IPS DF 6.9 (cell line): ENCODE measurements at regions not wholly inside any gene's neighbourhood (a gene's known extent, or its start where the extent isn't known, plus 50 kb on each side); places are given as distances from the start of the nearest gene placed in this dataset.
"Not testable (repeated sequence)": the region's sequence is repeated elsewhere in the genome, so short reads cannot be mapped to it uniquely, and the experiment has no call there.

Source experiments
- DNase-seq: peaks from one replicate; pipeline ENCODE4 v3.0.0-alpha.2; 2013; ENCODE audit warnings: low read depth, low spot score
- H3K27ac ChIP-seq: one replicate; pipeline ENCODE4 v1.5.1; 2013; ENCODE audit warnings: low read length, control low read depth
- H3K27me3 ChIP-seq: 2 replicates; pipeline ENCODE4 v1.6.1; 2013; ENCODE audit warnings: mild to moderate bottlenecking, low read length; ENCODE audit not compliant: control insufficient read depth, insufficient read depth
- H3K36me3 ChIP-seq: 2 replicates; pipeline ENCODE4 v1.6.1; 2013; ENCODE audit warnings: low read length; ENCODE audit not compliant: control insufficient read depth, insufficient read depth
- H3K4me1 ChIP-seq: 2 replicates; pipeline ENCODE4 v1.6.1; 2013; ENCODE audit warnings: low read length; ENCODE audit not compliant: control insufficient read depth, insufficient read depth
- H3K4me3 ChIP-seq: 2 replicates; pipeline ENCODE4 v1.5.1; 2013; ENCODE audit warnings: mild to moderate bottlenecking, low read length
- H3K9me3 ChIP-seq: 2 replicates; pipeline ENCODE4 v1.6.1; 2013; ENCODE audit warnings: low read length, inconsistent platforms; ENCODE audit not compliant: control insufficient read depth, insufficient read depth
- WGBS: extraction: QIAGEN DNeasy Blood & Tissue Kit; methylation state at CpG from one replicate; pipeline ENCODE4 v1.1.7; 2013; ENCODE audit warnings: mixed read lengths, missing lambda C conversion rate; ENCODE audit not compliant: insufficient read length, insufficient coverage; 5-methylcytosine and 5-hydroxymethylcytosine counted together

GRCh38 chrX:129091097-129091496, 432.2 kb downstream of the SMARCA1 start:
- peak; percentile 52 for DNase-seq
- WGBS: no CpG with 5 or more reads among the region's 2 CpGs
- Histone ChIP-seq H3K27me3 (no peaks in the 10 kb centered on the region), H3K36me3 (no peaks in the 10 kb centered on the region), H3K4me1 (no peaks in the 10 kb centered on the region), H3K27ac (no peak overlapping the region), H3K4me3 (no peak overlapping the region), H3K9me3 (no peaks in the 10 kb centered on the region)

- no peak overlapping the region for H3K27ac ChIP-seq
- no CpG with 5 or more reads among the region's 7 CpGs for WGBS
- no peak for DNase-seq
- H3K9me3 ChIP-seq: no peaks in the 10 kb centered on the region
- no peaks in the 10 kb centered on the region for H3K4me1 ChIP-seq
- H3K27me3 ChIP-seq: no peaks in the 10 kb centered on the region
- no peaks in the 10 kb centered on the region for H3K36me3 ChIP-seq
- no peak overlapping the region for H3K4me3 ChIP-seq
These were observed 436.5 kb downstream of the SMARCA1 start for GRCh38 chrX:129086802-129087201.

DNA sequence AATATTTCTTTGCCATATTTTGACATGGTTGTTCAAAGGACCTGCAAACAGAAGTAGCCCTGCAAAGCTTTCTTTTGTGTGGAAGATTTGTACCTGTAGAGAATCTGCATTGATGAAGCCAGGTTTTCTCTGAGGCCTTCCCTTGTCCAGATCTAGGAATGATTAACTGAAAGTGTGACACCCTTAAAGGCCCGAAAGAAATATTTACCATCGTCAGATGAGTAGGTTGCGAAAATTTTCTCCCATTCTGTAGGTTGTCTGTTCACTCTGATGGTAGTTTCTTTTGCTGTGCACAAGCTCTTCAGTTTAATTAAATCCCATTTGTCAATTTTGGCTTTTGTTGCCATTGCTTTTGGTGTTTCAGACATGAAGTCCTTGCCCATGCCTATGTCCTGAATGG, 439.0 kb downstream of the SMARCA1 start:
- H3K36me3 ChIP-seq, H3K27ac ChIP-seq, H3K27me3 ChIP-seq, DNase-seq, H3K9me3 ChIP-seq, H3K4me1 ChIP-seq, H3K4me3 ChIP-seq: not testable (repeated sequence)
- WGBS: no CpG with 5 or more reads among the region's 3 CpGs

DNA sequence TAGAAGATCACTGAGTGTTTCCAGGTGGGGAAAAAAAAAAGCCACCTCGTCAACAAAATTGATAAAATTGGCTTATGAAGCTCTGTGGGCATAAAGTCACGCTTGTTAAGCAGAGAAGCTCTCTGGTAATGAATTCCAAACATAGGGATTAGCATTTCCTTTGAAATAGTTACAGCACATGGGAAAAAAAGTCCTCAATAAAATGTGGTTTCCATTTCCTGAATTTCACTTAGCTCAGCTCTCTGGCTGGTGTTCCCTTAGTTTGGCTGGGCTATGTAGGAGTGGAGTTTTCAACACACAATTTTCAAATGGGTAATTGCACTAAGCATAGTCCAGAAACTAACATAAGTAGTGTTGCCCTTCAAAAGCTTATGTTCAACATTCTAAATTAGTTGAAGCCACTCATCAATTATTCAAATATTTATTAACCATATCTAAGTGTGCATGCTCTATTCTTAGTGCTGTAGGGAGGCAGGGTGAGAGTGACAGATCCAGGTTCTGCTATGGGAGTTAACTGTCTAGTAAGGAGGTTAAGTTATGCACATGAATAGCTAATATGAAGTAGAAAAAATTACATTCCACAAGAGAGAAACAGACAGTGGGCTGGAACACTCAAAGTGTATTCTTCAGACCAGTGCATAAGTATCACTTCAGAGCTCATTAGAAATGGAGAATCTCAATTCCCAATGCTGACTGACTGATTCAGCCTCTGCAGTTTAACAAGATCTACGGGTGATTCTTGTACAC, 445.7 kb downstream of the SMARCA1 start:
- no peaks in the 10 kb centered on the region for H3K36me3 ChIP-seq
- H3K27ac ChIP-seq: no peak overlapping the region
- H3K27me3 ChIP-seq: no peaks in the 10 kb centered on the region
- DNase-seq: no peak
- no peaks in the 10 kb centered on the region for H3K4me1 ChIP-seq
- WGBS: no CpG with 5 or more reads among the region's 3 CpGs
- no peak overlapping the region for H3K4me3 ChIP-seq
- H3K9me3 ChIP-seq: no peaks in the 10 kb centered on the region; the same call in 1 of the 2 replicates

DNA sequence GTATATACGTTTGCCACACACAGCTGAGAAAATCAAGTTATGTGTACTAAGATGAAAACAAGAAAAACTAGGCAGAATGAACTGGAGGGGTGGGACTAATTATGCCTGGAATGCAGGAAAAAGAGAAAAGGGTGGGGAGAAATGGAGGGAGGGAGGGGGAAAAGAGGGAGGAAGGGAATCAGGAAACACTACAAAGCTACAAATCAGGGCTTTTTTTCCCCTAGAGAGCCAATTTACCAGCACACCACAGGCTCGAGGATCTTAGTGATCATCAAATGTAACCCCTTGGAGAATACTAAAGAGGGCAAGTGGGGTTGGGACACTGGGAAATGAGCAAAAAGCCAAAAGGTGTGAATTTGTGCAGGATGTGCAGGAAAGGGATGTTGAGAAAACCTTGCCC, 451.9 kb downstream of the SMARCA1 start:
- Histone ChIP-seq H3K27ac (no peak overlapping the region), H3K27me3 (no peaks in the 10 kb centered on the region), H3K36me3 (no peaks in the 10 kb centered on the region), H3K4me1 (no peaks in the 10 kb centered on the region), H3K9me3 (no peaks in the 10 kb centered on the region), H3K4me3 (no peak overlapping the region)
- no peak for DNase-seq
- WGBS: no CpG with 5 or more reads among the region's 2 CpGs

- no peaks in the 10 kb centered on the region for H3K4me1 ChIP-seq
- no peak for DNase-seq
- H3K27ac ChIP-seq: no peak overlapping the region
- no peaks in the 10 kb centered on the region for H3K36me3 ChIP-seq
- H3K4me3 ChIP-seq: no peak overlapping the region
- no peaks in the 10 kb centered on the region for H3K9me3 ChIP-seq
- H3K27me3 ChIP-seq: no peaks in the 10 kb centered on the region
- WGBS: no CpG with 5 or more reads among the region's 1 CpG
These were observed 457.4 kb downstream of the SMARCA1 start for GRCh38 chrX:129065895-129066294.

DNA sequence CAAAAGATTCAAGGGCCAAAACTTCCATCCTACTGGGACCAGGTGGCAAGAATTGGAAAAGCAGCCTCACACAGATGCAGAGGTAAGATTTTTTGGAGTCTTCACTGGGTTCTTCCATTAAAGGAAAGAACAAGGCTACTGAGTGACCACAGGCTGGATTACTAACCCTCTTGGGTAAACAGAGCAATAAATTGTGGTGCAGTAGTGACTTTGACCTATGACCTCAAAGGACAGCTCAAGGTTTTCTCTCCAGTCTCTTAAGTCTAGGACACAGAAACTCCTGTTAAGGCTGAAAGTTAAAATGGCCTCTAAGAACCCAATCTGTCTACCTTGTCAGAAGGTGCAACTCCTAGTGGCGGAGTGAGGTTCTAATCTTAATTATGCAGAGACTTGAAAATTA, 464.9 kb downstream of the SMARCA1 start:
- no peaks in the 10 kb centered on the region for H3K36me3 ChIP-seq
- no peak overlapping the region for H3K27ac ChIP-seq
- no peak for DNase-seq
- H3K27me3 ChIP-seq: no peaks in the 10 kb centered on the region
- WGBS: no CpG with 5 or more reads among the region's 1 CpG
- H3K9me3 ChIP-seq: no peaks in the 10 kb centered on the region
- no peak overlapping the region for H3K4me3 ChIP-seq
- H3K4me1 ChIP-seq: no peaks in the 10 kb centered on the region

- no peak for DNase-seq
These were observed 480.2 kb downstream of the SMARCA1 start for GRCh38 chrX:129043138-129043537.

GRCh38 chrX:129041319-129041718, 482.0 kb downstream of the SMARCA1 start:
- DNase-seq: no peak
- H3K36me3 ChIP-seq: no peaks in the 10 kb centered on the region
- whole genome bisulfite sequencing: no CpG with 5 or more reads among the region's 5 CpGs
- H3K27me3 ChIP-seq: no peaks in the 10 kb centered on the region
- H3K9me3 ChIP-seq: no peaks in the 10 kb centered on the region
- no peaks in the 10 kb centered on the region for H3K4me1 ChIP-seq
- H3K27ac ChIP-seq: no peak overlapping the region
- no peak overlapping the region for H3K4me3 ChIP-seq

More at GRCh38 chrX:129043138-129043537, 480.2 kb downstream of the SMARCA1 start:
- H3K4me3 ChIP-seq: no peak overlapping the region
- H3K27me3 ChIP-seq: no peaks in the 10 kb centered on the region
- H3K4me1 ChIP-seq: no peaks in the 10 kb centered on the region
- no peaks in the 10 kb centered on the region for H3K9me3 ChIP-seq
- H3K36me3 ChIP-seq: no peaks in the 10 kb centered on the region
- WGBS: no CpG with 5 or more reads among the region's 11 CpGs
- H3K27ac ChIP-seq: no peak overlapping the region

DNA sequence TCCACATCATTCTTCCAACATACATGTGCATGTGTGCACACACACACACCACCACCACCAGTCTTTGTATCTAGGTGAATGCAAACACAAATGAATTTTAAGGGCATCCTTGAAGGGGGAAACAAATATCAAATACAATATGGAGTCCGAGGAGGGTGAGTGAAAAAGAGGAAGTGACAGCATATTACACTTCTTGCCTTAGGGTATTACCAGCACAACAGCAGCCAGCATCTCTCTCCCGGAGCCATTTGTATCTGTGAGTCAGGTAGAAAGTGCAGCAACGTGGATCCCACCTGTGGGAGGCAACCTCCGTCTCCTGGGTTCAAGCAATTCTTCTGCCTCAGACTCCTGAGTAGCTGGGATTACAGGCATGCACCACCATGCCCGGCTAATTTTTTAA, 483.2 kb downstream of the SMARCA1 start:
- DNase-seq: no peak
- Histone ChIP-seq H3K4me3 (no peak overlapping the region), H3K4me1 (no peaks in the 10 kb centered on the region), H3K9me3 (no peaks in the 10 kb centered on the region), H3K27me3 (no peaks in the 10 kb centered on the region), H3K27ac (no peak overlapping the region), H3K36me3 (no peaks in the 10 kb centered on the region)
- WGBS: no CpG with 5 or more reads among the region's 5 CpGs

DNA sequence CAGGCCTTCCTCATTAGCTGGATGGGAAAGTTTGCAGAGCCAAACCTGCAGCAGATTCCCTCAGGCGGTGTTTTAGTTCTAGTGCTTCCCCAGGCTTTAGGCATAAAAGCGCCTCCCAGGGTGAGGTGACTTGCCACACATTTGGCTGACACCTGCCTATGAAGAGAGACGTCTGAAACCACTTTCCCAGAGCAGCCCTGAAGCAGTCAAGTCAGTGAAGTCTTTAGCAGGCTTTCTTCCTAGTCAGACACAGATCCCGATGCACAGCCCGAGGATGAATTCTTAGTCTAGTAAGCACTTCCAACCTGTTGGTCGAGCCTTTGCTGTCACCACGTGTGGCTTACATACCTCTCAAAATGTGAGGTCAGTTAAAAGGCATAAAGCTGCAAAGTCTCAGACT, 484.1 kb downstream of the SMARCA1 start:
- WGBS: no CpG with 5 or more reads among the region's 7 CpGs

More for the DNA sequence above, 484.1 kb downstream of the SMARCA1 start:
- DNase-seq: no peak
- Histone ChIP-seq H3K27me3 (no peaks in the 10 kb centered on the region), H3K36me3 (no peaks in the 10 kb centered on the region), H3K4me1 (no peaks in the 10 kb centered on the region), H3K4me3 (no peak overlapping the region), H3K9me3 (no peaks in the 10 kb centered on the region), H3K27ac (no peak overlapping the region)
